ENCODE measurements at regions not wholly inside any gene's neighbourhood (a gene's known extent, or its start where the extent isn't known, plus 50 kb on each side); places are given as distances from the start of the nearest gene placed in this dataset.

DNA sequence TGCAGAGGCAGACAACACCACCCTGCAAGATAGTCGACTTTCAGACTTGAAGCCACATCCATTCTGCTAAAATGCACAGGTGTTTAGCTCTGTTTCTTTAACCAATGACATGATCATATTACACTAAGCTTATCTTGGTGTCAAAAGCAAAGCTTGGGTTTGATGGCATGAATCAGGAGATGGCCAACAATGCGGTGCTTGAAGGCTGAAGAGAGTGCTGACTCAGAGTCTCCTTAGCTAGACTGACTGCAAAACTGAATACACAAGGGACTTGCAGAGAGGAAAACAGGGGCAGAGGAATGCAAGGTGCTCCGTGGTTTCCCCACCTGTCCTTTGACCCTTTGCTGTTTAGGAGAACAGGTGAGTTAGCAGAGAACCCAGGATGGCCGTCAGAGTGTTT, 262.6 kb downstream of the SIPA1L2 start:
- DNase-seq, result no peak
- ATAC-seq, result no peak
- H3K4me1 ChIP-seq, result peaks cover 0 to 11% (median 0%) of the 10 kb centered on the region in 9 donors
- H3K9me3 ChIP-seq, result no peaks in the 10 kb centered on the region
- TF ChIP-seq CTCF (IDR thresholded peaks at IDR 0.05), result no peak
- intact Hi-C loops (cut with DNase I), result no loop called here
- 68 to 76% methylated on average over 4 of the region's 4 CpGs for WGBS, 2 donors
- no peak overlapping the region for H3K4me3 ChIP-seq
- H3K27ac ChIP-seq, result no peak overlapping the region
- no peaks in the 10 kb centered on the region for H3K27me3 ChIP-seq
- no peaks in the 10 kb centered on the region for H3K36me3 ChIP-seq

DNA sequence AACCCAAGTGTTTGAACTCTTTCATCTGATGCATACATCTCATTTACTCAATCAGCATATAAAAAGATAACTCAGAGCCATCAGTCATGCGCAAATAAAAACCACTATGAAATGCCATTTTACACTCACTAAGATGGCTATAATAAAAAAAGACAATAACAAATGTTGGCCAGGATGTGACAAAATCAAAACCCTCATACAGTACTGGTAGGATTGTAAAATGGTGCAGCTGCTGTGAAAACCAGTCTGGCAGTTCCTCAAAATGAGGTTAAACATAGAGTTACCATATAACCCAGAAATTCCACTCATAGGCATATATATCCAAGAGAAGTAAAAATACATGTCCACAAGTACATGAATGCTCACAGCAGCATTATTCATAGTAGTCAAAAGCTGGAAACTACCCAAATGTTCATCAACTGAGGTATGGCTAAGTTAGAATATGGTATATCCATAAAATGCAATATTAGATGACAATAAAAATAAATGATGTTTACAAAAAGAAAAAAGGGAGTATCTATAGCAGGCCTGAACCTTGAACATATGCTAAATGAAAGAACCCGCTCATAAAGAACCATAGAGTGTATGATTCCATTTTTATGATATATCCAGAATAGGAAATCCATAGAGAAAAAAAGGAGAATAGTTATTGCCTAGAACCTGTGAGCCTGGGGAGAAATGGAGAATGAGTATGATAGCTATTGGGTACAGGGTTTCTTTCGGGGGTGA, 265.1 kb downstream of the SIPA1L2 start:
- ATAC-seq (no peak), DNase-seq (no peak)
- H3K27ac ChIP-seq, result no peak overlapping the region
- H3K4me1 ChIP-seq, result peaks cover 0 to 19% (median 6%) of the 10 kb centered on the region in 9 donors
- no peaks in the 10 kb centered on the region for H3K36me3 ChIP-seq
- no peaks in the 10 kb centered on the region for H3K27me3 ChIP-seq
- no peak for TF ChIP-seq CTCF (IDR thresholded peaks at IDR 0.05)
- WGBS, 2 donors, result 97 to 98% methylated on average over 3 of the region's 3 CpGs
- no peaks in the 10 kb centered on the region for H3K9me3 ChIP-seq
- intact Hi-C loops (cut with DNase I), result no loop called here
- H3K4me3 ChIP-seq, result no peak overlapping the region

DNA sequence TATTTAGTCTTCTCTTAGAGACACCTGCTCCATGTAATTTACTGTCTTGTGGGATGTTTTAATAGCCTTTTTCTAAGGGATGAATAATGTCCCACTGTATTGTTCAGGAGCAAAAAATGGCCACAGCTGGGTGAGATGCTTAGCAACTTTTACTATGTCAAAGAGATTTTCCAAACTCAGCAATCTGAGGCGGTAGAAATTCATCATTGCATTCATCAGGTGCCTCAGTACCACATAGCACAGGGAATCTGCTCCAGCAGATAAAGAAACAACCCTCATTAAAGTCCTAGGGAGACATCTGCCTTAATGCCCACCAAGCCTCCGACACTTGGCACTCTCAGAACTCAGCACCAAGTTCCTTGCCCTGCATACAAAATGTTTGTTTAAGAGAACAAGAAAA, 266.9 kb downstream of the SIPA1L2 start:
- intact Hi-C loops (cut with DNase I), result no loop called here
- 66 to 94% methylated on average over 2 of the region's 2 CpGs for WGBS, 2 donors
- Histone ChIP-seq H3K4me1 (peaks cover 0 to 12% (median 0%) of the 10 kb centered on the region in 9 donors), H3K4me3 (no peak overlapping the region), H3K27ac (no peak overlapping the region), H3K27me3 (no peaks in the 10 kb centered on the region), H3K36me3 (no peaks in the 10 kb centered on the region), H3K9me3 (no peaks in the 10 kb centered on the region)
- no peak for DNase-seq
- TF ChIP-seq CTCF (IDR thresholded peaks at IDR 0.05), result no peak
- no peak for ATAC-seq

DNA sequence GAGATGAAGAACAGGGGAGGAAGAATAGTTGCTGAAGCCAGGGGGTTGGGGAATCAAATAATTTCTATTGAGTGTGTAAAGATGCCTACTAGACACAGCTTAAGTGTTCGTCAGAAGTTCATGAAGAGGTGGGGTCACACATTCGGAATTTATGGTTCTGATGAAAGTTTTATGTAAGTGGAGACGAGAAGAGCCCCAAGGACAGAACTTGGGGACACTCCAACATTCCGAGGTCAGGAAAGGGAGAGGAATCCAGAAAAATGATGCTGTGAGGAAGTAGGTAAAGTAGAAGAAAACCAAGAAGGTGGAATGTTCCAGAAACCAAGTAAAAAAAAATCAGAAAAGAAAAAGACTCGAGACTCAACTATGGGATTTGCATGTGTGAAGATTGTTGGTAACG, 272.5 kb downstream of the SIPA1L2 start:
- H3K9me3 ChIP-seq, result no peaks in the 10 kb centered on the region
- no peak overlapping the region for H3K4me3 ChIP-seq
- intact Hi-C loops (cut with DNase I), result no loop called here
- no peaks in the 10 kb centered on the region for H3K27me3 ChIP-seq
- no peaks in the 10 kb centered on the region for H3K36me3 ChIP-seq
- ATAC-seq (no peak), DNase-seq (no peak)
- no peak for TF ChIP-seq CTCF (IDR thresholded peaks at IDR 0.05)
- WGBS, 2 donors, result 87 to 92% methylated on average over 6 of the region's 6 CpGs
- H3K27ac ChIP-seq, result no peak overlapping the region
- peaks cover 0 to 37% (median 8%) of the 10 kb centered on the region in 9 donors for H3K4me1 ChIP-seq
